ENCODE measurements at regions not wholly inside any gene's neighbourhood (a gene's known extent, or its start where the extent isn't known, plus 50 kb on each side); places are given as distances from the start of the nearest gene placed in this dataset.
A peak's percentile ranks its signal among the peaks of the same experiment; 100 is the strongest.
"Not testable (repeated sequence)": the region's sequence is repeated elsewhere in the genome, so short reads cannot be mapped to it uniquely, and the experiment has no call there.

DNA sequence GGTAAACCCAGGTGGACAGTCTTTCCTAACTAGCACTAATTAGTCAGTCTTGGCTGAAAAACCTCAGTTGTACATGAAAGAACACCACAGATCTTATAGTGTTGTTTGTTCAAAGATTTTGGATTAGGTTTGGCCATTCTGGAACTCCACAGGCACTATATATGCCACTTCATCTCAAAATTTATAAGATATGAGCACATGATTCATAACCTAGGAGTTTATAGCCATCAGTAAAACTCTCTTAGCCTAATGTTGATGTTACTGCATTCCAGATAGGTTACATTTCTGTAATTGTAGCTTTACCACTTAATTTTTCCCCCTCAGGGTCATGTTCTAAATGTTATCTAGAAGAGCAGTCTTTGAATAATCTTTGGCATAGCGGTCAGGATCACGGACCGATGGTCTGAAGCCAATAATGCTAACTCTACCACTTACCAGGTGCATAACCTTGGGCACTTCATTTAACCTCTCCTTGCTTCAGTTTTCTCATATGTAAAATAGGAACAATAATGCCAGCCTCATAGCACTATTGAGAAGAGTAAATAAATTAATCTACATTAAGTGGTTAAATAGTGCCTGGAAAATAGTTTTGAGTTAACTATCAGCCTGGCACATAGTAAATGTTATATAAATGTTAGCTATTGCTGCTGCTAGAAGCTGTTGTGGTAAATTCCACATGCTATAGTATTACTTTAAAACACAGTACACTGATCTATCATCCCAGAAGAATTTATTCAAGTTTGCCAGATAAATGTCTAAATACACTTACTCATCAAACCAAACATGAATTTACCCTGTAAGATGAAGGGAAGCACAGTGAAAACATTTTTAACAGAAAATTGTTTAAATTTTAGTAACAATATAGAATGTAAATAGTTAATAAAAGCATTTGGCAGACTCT, 743.9 kb downstream of the NR2F1-AS1 start:
- peaks cover 27% of the 10 kb centered on the region for H3K4me1 ChIP-seq (ENCODE audit: control insufficient read depth, insufficient read depth, low read length, unreplicated experiment)
- peak overlapping the region; percentile 59 for H3K4me3 ChIP-seq (ENCODE audit: low read depth, low read length)
- H3K27ac ChIP-seq (ENCODE audit: low read depth, low read length): peak overlapping the region; percentile 67
- no peaks in the 10 kb centered on the region for H3K79me2 ChIP-seq (ENCODE audit: control insufficient read depth, insufficient read depth, low read length, unreplicated experiment)
- H2AFZ ChIP-seq (ENCODE audit: low read length, unreplicated experiment): peak overlapping the region; percentile 3
- H3K36me3 ChIP-seq (ENCODE audit: insufficient read depth, low read length): no peaks in the 10 kb centered on the region
- H3K27me3 ChIP-seq (ENCODE audit: insufficient read depth, low read length): no peaks in the 10 kb centered on the region

DNA sequence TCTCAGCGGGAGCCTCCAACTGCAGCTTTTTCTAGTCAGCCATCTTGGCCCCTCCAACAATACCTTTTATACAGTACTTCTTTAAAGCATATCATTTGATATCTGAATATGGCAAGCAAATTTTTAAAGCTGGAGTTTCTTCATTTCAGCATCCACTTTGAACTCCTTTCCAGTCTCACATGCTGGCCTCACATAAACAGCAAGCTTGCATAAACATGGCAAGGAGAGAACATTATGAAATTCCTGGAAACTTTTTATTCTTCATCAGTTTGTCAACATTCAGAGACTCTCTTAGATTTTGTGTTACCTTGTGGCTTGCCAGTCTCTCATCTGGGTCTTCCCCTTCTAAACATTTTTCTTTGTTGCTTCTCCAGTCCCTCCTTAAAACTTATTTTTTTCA, 745.3 kb downstream of the NR2F1-AS1 start:
- no peak overlapping the region for H3K27ac ChIP-seq (ENCODE audit: low read depth, low read length)
- H3K27me3 ChIP-seq (ENCODE audit: insufficient read depth, low read length): no peaks in the 10 kb centered on the region
- peaks cover 27% of the 10 kb centered on the region for H3K4me1 ChIP-seq (ENCODE audit: control insufficient read depth, insufficient read depth, low read length, unreplicated experiment)
- H3K36me3 ChIP-seq (ENCODE audit: insufficient read depth, low read length): no peaks in the 10 kb centered on the region
- H2AFZ ChIP-seq (ENCODE audit: low read length, unreplicated experiment): no peak overlapping the region
- no peaks in the 10 kb centered on the region for H3K79me2 ChIP-seq (ENCODE audit: control insufficient read depth, insufficient read depth, low read length, unreplicated experiment)
- H3K4me3 ChIP-seq (ENCODE audit: low read depth, low read length): no peak overlapping the region

DNA sequence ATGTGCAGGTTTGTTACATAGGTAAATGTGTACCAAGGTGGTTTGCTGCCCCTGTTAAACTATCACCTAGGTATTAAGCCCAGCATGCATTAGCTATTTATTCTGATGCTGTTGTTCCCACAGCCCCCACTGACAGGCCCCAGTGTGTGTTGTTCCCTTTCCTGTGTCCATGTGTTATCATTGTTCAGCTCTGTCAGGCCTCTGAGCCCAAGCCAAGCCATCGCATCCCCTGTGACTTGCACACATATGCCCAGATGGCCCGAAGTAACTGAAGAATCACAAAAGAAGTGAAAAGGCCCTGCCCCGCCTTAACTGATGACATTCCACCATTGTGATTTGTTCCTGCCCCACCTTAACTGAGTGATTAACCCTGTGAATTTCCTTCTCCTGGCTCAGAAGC, 757.5 kb downstream of the NR2F1-AS1 start:
- not testable (repeated sequence) for H2AFZ ChIP-seq (ENCODE audit: low read length, unreplicated experiment); H3K27ac ChIP-seq (ENCODE audit: low read depth, low read length); H3K79me2 ChIP-seq (ENCODE audit: control insufficient read depth, insufficient read depth, low read length, unreplicated experiment)

DNA sequence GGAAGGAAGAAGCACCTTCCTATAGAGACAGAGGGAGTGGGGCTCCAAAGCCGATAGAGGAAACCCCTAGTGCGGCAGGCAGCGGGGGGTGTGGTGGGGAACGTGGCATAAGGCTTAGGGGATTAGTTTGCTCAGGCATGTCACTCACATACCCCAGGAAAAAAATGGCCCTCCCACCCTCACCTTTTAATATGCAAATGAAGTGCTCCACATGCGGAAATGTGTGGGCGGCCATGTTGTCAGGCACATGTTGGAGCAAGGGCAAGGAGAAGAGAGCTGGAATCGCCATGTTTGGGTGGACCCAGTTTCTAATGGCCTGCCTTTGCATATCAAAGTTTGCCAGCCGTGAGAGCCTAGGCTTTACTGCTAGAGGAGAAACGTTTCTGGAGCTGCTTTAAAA, 758.8 kb downstream of the NR2F1-AS1 start:
- H3K79me2 ChIP-seq (ENCODE audit: control insufficient read depth, insufficient read depth, low read length, unreplicated experiment): no peaks in the 10 kb centered on the region
- H3K27me3 ChIP-seq (ENCODE audit: insufficient read depth, low read length): no peaks in the 10 kb centered on the region
- no peak overlapping the region for H2AFZ ChIP-seq (ENCODE audit: low read length, unreplicated experiment)
- no peaks in the 10 kb centered on the region for H3K4me1 ChIP-seq (ENCODE audit: control insufficient read depth, insufficient read depth, low read length, unreplicated experiment)
- no peak overlapping the region for H3K4me3 ChIP-seq (ENCODE audit: low read depth, low read length)
- no peak overlapping the region for H3K27ac ChIP-seq (ENCODE audit: low read depth, low read length)
- no peaks in the 10 kb centered on the region for H3K36me3 ChIP-seq (ENCODE audit: insufficient read depth, low read length)

More for the DNA sequence above, 757.5 kb downstream of the NR2F1-AS1 start:
- not testable (repeated sequence) for H3K27me3 ChIP-seq (ENCODE audit: insufficient read depth, low read length); H3K36me3 ChIP-seq (ENCODE audit: insufficient read depth, low read length); H3K4me1 ChIP-seq (ENCODE audit: control insufficient read depth, insufficient read depth, low read length, unreplicated experiment); H3K4me3 ChIP-seq (ENCODE audit: low read depth, low read length)

DNA sequence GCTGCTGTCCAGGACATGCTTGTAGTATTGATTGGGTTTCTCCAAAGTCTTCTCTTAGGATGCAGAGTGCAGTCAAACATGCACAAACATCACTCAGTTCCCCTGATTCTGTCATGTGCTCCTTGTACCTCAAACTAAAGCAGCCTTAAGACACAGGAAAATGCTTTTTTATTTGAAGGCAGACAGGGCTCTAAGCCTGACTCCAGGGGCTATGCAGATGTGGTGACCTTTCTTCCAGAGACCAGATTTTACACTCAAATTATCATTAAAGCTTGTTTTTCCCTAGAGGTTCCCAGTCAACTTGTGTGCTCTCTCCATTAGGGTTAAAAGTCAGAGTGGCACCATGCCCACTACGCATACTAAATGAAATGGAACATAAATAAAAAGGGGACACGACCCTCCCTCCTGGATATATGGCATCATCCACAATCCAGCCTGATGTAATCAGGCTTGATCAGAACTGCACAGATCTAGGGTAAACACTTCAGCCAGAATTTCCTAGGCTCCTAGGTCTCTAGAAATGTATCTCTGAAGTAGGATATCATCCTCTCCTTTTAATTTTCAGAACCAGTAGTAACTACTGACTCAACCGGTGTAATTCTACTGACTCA, 771.1 kb downstream of the NR2F1-AS1 start:
- Histone ChIP-seq H3K27me3 (ENCODE audit: insufficient read depth, low read length) (no peaks in the 10 kb centered on the region), H3K36me3 (ENCODE audit: insufficient read depth, low read length) (no peaks in the 10 kb centered on the region), H3K27ac (ENCODE audit: low read depth, low read length) (no peak overlapping the region), H3K4me3 (ENCODE audit: low read depth, low read length) (no peak overlapping the region), H2AFZ (ENCODE audit: low read length, unreplicated experiment) (no peak overlapping the region), H3K79me2 (ENCODE audit: control insufficient read depth, insufficient read depth, low read length, unreplicated experiment) (no peaks in the 10 kb centered on the region), H3K4me1 (ENCODE audit: control insufficient read depth, insufficient read depth, low read length, unreplicated experiment) (no peaks in the 10 kb centered on the region)

DNA sequence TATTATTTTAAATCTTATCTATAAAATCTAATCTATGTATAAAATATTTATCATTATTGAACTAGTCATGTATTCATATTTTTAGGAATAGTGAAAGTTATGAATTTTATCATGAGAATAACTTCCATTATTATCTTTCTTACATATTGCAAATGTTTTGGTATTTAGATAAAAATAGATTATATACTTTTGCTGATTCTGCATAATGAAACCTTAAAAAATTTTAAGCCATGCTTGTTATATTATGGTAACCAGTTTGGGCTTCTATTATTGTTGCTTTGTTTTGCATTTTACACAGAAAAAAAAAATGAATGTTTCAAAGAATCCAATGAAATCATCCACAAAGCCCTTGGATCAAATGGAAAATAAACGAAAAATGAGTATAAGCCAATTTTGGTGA, 772.5 kb downstream of the NR2F1-AS1 start:
- Histone ChIP-seq H3K4me1 (ENCODE audit: control insufficient read depth, insufficient read depth, low read length, unreplicated experiment) (no peaks in the 10 kb centered on the region), H3K79me2 (ENCODE audit: control insufficient read depth, insufficient read depth, low read length, unreplicated experiment) (no peaks in the 10 kb centered on the region), H3K4me3 (ENCODE audit: low read depth, low read length) (no peak overlapping the region), H3K27ac (ENCODE audit: low read depth, low read length) (no peak overlapping the region), H2AFZ (ENCODE audit: low read length, unreplicated experiment) (no peak overlapping the region), H3K36me3 (ENCODE audit: insufficient read depth, low read length) (no peaks in the 10 kb centered on the region), H3K27me3 (ENCODE audit: insufficient read depth, low read length) (no peaks in the 10 kb centered on the region)

DNA sequence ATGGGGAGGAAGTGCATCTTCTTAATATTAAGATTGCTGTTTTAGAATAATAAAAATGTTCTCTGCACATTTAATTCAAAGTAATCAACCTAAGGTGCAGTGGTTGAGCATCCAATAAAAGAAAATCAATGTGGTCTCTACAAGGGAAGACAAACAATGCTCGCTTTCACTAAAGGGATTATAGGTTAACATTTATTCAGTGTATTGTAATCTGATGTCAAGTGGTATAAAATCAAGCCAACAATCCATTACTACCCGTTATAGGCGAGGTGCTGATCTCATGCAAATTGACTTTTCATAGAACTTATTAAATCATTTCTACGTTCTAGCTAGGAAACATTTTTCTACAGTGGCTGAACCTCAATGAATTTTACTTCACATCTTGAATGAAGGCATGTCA, 773.9 kb downstream of the NR2F1-AS1 start:
- Histone ChIP-seq H3K4me3 (ENCODE audit: low read depth, low read length) (no peak overlapping the region), H2AFZ (ENCODE audit: low read length, unreplicated experiment) (no peak overlapping the region), H3K79me2 (ENCODE audit: control insufficient read depth, insufficient read depth, low read length, unreplicated experiment) (no peaks in the 10 kb centered on the region), H3K36me3 (ENCODE audit: insufficient read depth, low read length) (no peaks in the 10 kb centered on the region), H3K27ac (ENCODE audit: low read depth, low read length) (no peak overlapping the region), H3K27me3 (ENCODE audit: insufficient read depth, low read length) (no peaks in the 10 kb centered on the region), H3K4me1 (ENCODE audit: control insufficient read depth, insufficient read depth, low read length, unreplicated experiment) (no peaks in the 10 kb centered on the region)

DNA sequence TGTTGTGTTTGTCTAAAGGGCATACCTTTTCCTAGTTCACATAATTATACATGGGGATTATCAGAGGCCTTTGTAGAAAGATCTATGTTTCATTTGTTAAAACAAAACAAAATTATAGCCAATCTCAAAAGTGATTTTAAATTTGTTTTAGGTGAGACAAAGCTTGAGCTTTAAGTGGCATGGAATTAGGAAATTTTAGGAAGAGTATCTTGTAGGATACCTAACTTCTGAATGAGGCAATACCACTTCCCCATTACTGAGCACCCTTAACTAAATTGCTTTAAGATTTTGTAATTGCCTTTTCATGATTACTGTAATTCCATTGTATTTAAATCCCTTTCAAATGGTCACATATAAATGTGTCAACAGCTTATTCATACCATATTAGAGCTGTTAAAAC, 775.6 kb downstream of the NR2F1-AS1 start:
- no peaks in the 10 kb centered on the region for H3K27me3 ChIP-seq (ENCODE audit: insufficient read depth, low read length)
- H3K27ac ChIP-seq (ENCODE audit: low read depth, low read length): no peak overlapping the region
- H3K36me3 ChIP-seq (ENCODE audit: insufficient read depth, low read length): no peaks in the 10 kb centered on the region
- H3K4me1 ChIP-seq (ENCODE audit: control insufficient read depth, insufficient read depth, low read length, unreplicated experiment): no peaks in the 10 kb centered on the region
- no peak overlapping the region for H2AFZ ChIP-seq (ENCODE audit: low read length, unreplicated experiment)
- H3K4me3 ChIP-seq (ENCODE audit: low read depth, low read length): no peak overlapping the region
- no peaks in the 10 kb centered on the region for H3K79me2 ChIP-seq (ENCODE audit: control insufficient read depth, insufficient read depth, low read length, unreplicated experiment)

DNA sequence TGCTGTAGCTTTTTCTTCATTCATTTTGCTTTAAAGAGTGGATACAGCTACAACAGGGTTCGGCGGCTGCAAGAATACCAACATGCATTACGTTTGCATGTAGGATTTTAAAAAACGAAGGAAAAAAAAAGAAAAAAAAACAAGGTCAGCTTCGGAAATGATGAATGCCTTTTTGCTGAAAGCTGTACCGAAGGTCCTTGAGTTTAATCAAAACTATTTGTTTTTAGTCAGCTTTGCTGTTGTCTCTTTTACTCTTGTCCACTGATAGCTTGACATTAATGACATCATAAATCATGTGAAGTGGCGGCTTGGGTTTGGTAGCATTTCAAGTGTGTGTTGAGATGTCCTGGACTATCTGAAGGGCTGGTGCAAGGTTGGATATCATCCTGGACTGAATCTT, 779.1 kb downstream of the NR2F1-AS1 start:
- no peak overlapping the region for H2AFZ ChIP-seq (ENCODE audit: low read length, unreplicated experiment)
- no peaks in the 10 kb centered on the region for H3K36me3 ChIP-seq (ENCODE audit: insufficient read depth, low read length)
- H3K4me1 ChIP-seq (ENCODE audit: control insufficient read depth, insufficient read depth, low read length, unreplicated experiment): no peaks in the 10 kb centered on the region
- H3K27me3 ChIP-seq (ENCODE audit: insufficient read depth, low read length): no peaks in the 10 kb centered on the region
- no peak overlapping the region for H3K27ac ChIP-seq (ENCODE audit: low read depth, low read length)
- no peaks in the 10 kb centered on the region for H3K79me2 ChIP-seq (ENCODE audit: control insufficient read depth, insufficient read depth, low read length, unreplicated experiment)
- no peak overlapping the region for H3K4me3 ChIP-seq (ENCODE audit: low read depth, low read length)

DNA sequence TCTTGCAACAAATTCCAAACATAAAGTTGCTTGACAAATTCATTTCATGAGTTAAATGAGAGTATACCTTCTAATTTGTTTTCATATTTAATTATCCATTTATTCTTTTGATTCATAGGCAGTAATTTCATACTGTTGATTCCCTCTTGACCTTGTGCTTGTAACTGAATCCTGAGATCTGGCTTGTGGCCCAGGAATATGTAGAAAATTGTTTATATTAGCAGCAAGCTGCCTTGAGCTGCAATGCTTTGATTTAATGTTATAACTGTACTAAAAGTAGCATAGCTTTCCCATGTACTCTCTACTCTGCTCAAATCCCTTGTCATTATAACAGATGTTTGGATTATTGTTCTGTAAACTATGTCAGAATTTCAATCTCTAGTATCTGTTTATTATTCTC, 780.7 kb downstream of the NR2F1-AS1 start:
- no peaks in the 10 kb centered on the region for H3K79me2 ChIP-seq (ENCODE audit: control insufficient read depth, insufficient read depth, low read length, unreplicated experiment)
- no peaks in the 10 kb centered on the region for H3K27me3 ChIP-seq (ENCODE audit: insufficient read depth, low read length)
- no peak overlapping the region for H3K4me3 ChIP-seq (ENCODE audit: low read depth, low read length)
- H3K36me3 ChIP-seq (ENCODE audit: insufficient read depth, low read length): no peaks in the 10 kb centered on the region
- no peak overlapping the region for H2AFZ ChIP-seq (ENCODE audit: low read length, unreplicated experiment)
- H3K27ac ChIP-seq (ENCODE audit: low read depth, low read length): no peak overlapping the region
- no peaks in the 10 kb centered on the region for H3K4me1 ChIP-seq (ENCODE audit: control insufficient read depth, insufficient read depth, low read length, unreplicated experiment)

DNA sequence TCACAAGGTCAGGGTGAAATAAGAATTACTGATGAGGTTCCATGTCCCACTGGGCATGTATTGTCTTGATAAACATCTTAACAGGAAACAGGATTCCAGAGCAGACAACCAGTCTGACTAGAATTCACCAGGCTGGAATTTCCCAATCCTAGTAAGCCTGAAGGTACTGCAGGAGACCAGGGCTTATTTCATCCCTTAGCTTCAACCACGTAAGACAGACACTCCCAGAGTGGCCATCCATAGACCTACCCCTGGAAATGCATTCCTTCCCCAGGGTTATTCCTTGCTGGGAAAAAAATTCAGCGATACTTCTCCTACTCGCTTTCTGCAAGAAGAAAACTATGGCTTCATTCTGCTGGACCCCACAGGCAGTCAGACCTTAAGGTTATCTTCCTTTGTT, 785.4 kb downstream of the NR2F1-AS1 start:
- Histone ChIP-seq H2AFZ (ENCODE audit: low read length, unreplicated experiment) (no peak overlapping the region), H3K27me3 (ENCODE audit: insufficient read depth, low read length) (no peaks in the 10 kb centered on the region), H3K4me3 (ENCODE audit: low read depth, low read length) (no peak overlapping the region), H3K79me2 (ENCODE audit: control insufficient read depth, insufficient read depth, low read length, unreplicated experiment) (no peaks in the 10 kb centered on the region), H3K27ac (ENCODE audit: low read depth, low read length) (no peak overlapping the region), H3K4me1 (ENCODE audit: control insufficient read depth, insufficient read depth, low read length, unreplicated experiment) (no peaks in the 10 kb centered on the region), H3K36me3 (ENCODE audit: insufficient read depth, low read length) (no peaks in the 10 kb centered on the region)
